ENCODE measurements at regions not wholly inside any gene's neighbourhood (a gene's known extent, or its start where the extent isn't known, plus 50 kb on each side); places are given as distances from the start of the nearest gene placed in this dataset.

GRCh38 chrX:10875995-10876394 is 235.1 kb upstream of the HCCS start:
- no peaks in the 10 kb centered on the region for H3K4me1 ChIP-seq (ENCODE audit: control insufficient read depth, insufficient read depth, low read length)
- no peaks in the 10 kb centered on the region for H3K36me3 ChIP-seq (ENCODE audit: control insufficient read depth, insufficient read depth, low read length)
- H3K27ac ChIP-seq (ENCODE audit: low read depth, low read length) = no peak overlapping the region
- peaks cover 4% of the 10 kb centered on the region for H3K9me3 ChIP-seq (ENCODE audit: control insufficient read depth, insufficient read depth, low read length)
- no peak overlapping the region for H3K4me3 ChIP-seq (ENCODE audit: low read depth, low read length)
- H3K27me3 ChIP-seq (ENCODE audit: control insufficient read depth, insufficient read depth, low read length) = no peaks in the 10 kb centered on the region
- no peak for DNase-seq (ENCODE audit: low read depth in 4 of 6, low spot score in 6 of 6)
- WGBS (ENCODE audit: insufficient coverage) = 89% methylated on average over 1 of the region's 1 CpG

- H3K36me3 ChIP-seq (ENCODE audit: control insufficient read depth, insufficient read depth, low read length) = no peaks in the 10 kb centered on the region
- H3K9me3 ChIP-seq (ENCODE audit: control insufficient read depth, insufficient read depth, low read length) = no peaks in the 10 kb centered on the region
- WGBS (ENCODE audit: insufficient coverage) = 71% methylated on average over 4 of the region's 4 CpGs
- H3K4me1 ChIP-seq (ENCODE audit: control insufficient read depth, insufficient read depth, low read length) = no peaks in the 10 kb centered on the region
- no peak overlapping the region for H3K4me3 ChIP-seq (ENCODE audit: low read depth, low read length)
- H3K27me3 ChIP-seq (ENCODE audit: control insufficient read depth, insufficient read depth, low read length) = no peaks in the 10 kb centered on the region
- no peak for DNase-seq (ENCODE audit: low read depth in 4 of 6, low spot score in 6 of 6)
- H3K27ac ChIP-seq (ENCODE audit: low read depth, low read length) = no peak overlapping the region
Measured at GRCh38 chrX:10882484-10882883, 228.6 kb upstream of the HCCS start.

DNA sequence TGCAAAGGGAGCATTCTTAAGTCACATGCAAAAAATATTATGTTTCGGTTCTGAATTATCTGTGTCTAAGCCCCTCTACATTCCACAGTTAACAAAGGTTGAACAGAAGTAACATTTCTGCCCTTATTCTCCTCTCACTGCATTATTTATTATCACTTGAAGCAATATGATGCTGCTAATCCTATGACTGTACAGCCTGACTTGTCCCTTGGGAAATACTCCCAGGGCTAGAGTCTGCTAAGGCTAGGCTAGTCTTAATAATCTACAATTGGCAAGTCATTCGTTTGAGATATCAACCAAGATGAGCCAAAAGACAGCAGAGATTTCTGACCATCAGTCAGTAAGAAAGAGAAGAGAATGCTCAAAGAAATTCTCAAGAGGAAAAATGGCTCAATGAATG is 226.9 kb upstream of the HCCS start:
- Histone ChIP-seq H3K27me3 (ENCODE audit: control insufficient read depth, insufficient read depth, low read length) (no peaks in the 10 kb centered on the region), H3K4me3 (ENCODE audit: low read depth, low read length) (no peak overlapping the region), H3K27ac (ENCODE audit: low read depth, low read length) (no peak overlapping the region), H3K36me3 (ENCODE audit: control insufficient read depth, insufficient read depth, low read length) (no peaks in the 10 kb centered on the region), H3K4me1 (ENCODE audit: control insufficient read depth, insufficient read depth, low read length) (no peaks in the 10 kb centered on the region), H3K9me3 (ENCODE audit: control insufficient read depth, insufficient read depth, low read length) (no peaks in the 10 kb centered on the region)
- WGBS (ENCODE audit: insufficient coverage) = 74% methylated on average over 2 of the region's 2 CpGs
- no peak for DNase-seq (ENCODE audit: low read depth in 4 of 6, low spot score in 6 of 6)

- Histone ChIP-seq H3K27me3 (ENCODE audit: control insufficient read depth, insufficient read depth, low read length) (no peaks in the 10 kb centered on the region), H3K4me3 (ENCODE audit: low read depth, low read length) (no peak overlapping the region), H3K36me3 (ENCODE audit: control insufficient read depth, insufficient read depth, low read length) (no peaks in the 10 kb centered on the region), H3K27ac (ENCODE audit: low read depth, low read length) (no peak overlapping the region), H3K9me3 (ENCODE audit: control insufficient read depth, insufficient read depth, low read length) (no peaks in the 10 kb centered on the region), H3K4me1 (ENCODE audit: control insufficient read depth, insufficient read depth, low read length) (no peaks in the 10 kb centered on the region)
- no peak for DNase-seq (ENCODE audit: low read depth in 4 of 6, low spot score in 6 of 6)
- no CpG with 5 or more reads among the region's 1 CpG for WGBS (ENCODE audit: insufficient coverage)
Measured at GRCh38 chrX:10892621-10893225, 218.4 kb upstream of the HCCS start.

DNA sequence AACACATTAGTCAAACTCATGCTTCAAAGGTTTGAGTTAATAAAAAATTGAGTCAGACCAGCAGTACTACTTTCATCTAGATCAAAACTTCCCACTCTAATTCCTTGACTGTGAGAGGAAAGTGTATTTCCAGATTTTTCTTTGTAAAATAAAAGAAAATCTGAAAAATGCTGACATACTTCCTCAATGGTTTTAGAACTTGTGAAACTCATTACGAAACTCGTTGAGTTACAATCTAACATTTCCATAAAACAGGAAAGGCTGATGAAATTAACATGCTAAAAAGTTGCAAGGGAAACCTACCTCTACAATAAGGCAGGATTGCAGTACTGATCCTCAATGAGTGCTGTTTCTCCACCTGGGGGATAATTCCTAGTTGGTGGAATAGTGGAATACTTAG is 217.8 kb upstream of the HCCS start:
- Histone ChIP-seq H3K4me3 (ENCODE audit: low read depth, low read length) (no peak overlapping the region), H3K27me3 (ENCODE audit: control insufficient read depth, insufficient read depth, low read length) (no peaks in the 10 kb centered on the region), H3K36me3 (ENCODE audit: control insufficient read depth, insufficient read depth, low read length) (no peaks in the 10 kb centered on the region), H3K4me1 (ENCODE audit: control insufficient read depth, insufficient read depth, low read length) (no peaks in the 10 kb centered on the region), H3K9me3 (ENCODE audit: control insufficient read depth, insufficient read depth, low read length) (no peaks in the 10 kb centered on the region), H3K27ac (ENCODE audit: low read depth, low read length) (no peak overlapping the region)
- DNase-seq (ENCODE audit: low read depth in 4 of 6, low spot score in 6 of 6) = no peak
- WGBS (ENCODE audit: insufficient coverage) = no CpG with 5 or more reads among the region's 2 CpGs

DNA sequence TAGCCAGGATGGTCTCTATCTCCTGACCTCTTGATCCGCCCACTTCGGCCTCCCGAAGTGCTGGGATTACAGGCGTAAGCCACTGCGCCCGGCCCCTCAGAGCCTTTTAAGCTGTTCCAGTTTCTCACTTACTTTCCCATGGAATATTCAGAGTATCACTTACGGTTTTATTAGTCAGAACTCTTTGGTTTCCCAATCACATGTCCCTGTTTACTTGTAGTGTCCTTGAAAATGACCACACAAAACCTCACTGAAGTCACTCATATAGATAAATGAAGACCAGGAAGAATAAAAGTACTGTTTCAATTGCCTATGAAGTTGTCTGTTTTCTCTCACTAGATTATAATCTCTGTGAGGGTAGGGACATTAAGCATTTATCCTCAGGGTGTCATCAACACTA is 217.2 kb upstream of the HCCS start:
- WGBS (ENCODE audit: insufficient coverage) = 84% methylated on average over 7 of the region's 7 CpGs
- DNase-seq (ENCODE audit: low read depth in 4 of 6, low spot score in 6 of 6) = no peak
- no peak overlapping the region for H3K27ac ChIP-seq (ENCODE audit: low read depth, low read length)
- H3K27me3 ChIP-seq (ENCODE audit: control insufficient read depth, insufficient read depth, low read length) = no peaks in the 10 kb centered on the region
- H3K9me3 ChIP-seq (ENCODE audit: control insufficient read depth, insufficient read depth, low read length) = no peaks in the 10 kb centered on the region
- no peak overlapping the region for H3K4me3 ChIP-seq (ENCODE audit: low read depth, low read length)
- H3K36me3 ChIP-seq (ENCODE audit: control insufficient read depth, insufficient read depth, low read length) = no peaks in the 10 kb centered on the region
- H3K4me1 ChIP-seq (ENCODE audit: control insufficient read depth, insufficient read depth, low read length) = no peaks in the 10 kb centered on the region

GRCh38 chrX:10897768-10898167 is 213.4 kb upstream of the HCCS start:
- Histone ChIP-seq H3K27me3 (ENCODE audit: control insufficient read depth, insufficient read depth, low read length) (no peaks in the 10 kb centered on the region), H3K9me3 (ENCODE audit: control insufficient read depth, insufficient read depth, low read length) (no peaks in the 10 kb centered on the region), H3K27ac (ENCODE audit: low read depth, low read length) (no peak overlapping the region), H3K4me1 (ENCODE audit: control insufficient read depth, insufficient read depth, low read length) (no peaks in the 10 kb centered on the region), H3K4me3 (ENCODE audit: low read depth, low read length) (no peak overlapping the region), H3K36me3 (ENCODE audit: control insufficient read depth, insufficient read depth, low read length) (no peaks in the 10 kb centered on the region)
- WGBS (ENCODE audit: insufficient coverage) = 83% methylated on average over 2 of the region's 9 CpGs
- no peak for DNase-seq (ENCODE audit: low read depth in 4 of 6, low spot score in 6 of 6)

DNA sequence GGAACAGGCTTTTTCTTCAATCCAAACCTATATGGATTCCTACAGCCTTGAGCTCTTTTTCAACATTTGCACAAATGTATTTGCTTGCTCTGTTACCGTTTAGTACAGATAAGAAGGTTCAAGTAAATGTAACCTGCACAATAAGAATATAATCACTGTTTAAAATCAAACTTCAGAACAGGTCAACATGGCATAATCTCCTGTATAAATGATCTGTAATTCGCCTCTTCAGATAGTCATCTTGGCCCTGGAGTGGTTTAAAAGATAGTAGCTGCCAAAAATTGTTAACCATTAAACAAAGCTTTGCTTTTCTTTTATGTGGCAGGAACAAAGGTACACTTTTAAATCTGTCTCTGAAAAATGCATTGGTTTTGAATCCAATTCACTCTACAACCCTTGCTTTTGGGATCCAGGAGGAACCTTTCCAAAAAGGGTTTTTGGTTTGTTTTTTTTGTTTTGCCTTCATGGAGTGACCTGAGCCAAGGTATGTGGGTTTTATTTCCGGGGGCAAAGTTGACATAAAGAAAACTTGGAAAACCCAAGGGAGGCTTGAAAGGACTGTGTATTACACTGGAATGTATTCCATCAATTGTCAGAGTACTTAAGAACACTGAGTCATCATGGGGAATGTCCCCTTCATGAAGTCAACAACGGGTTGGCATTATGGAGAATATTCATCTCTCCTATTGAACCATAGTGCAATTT is 210.4 kb upstream of the HCCS start:
- H3K27me3 ChIP-seq (ENCODE audit: control insufficient read depth, insufficient read depth, low read length) = no peaks in the 10 kb centered on the region
- no peak overlapping the region for H3K27ac ChIP-seq (ENCODE audit: low read depth, low read length)
- no peaks in the 10 kb centered on the region for H3K4me1 ChIP-seq (ENCODE audit: control insufficient read depth, insufficient read depth, low read length)
- WGBS (ENCODE audit: insufficient coverage) = 38% methylated on average over 1 of the region's 4 CpGs
- no peak overlapping the region for H3K4me3 ChIP-seq (ENCODE audit: low read depth, low read length)
- no peaks in the 10 kb centered on the region for H3K9me3 ChIP-seq (ENCODE audit: control insufficient read depth, insufficient read depth, low read length)
- no peaks in the 10 kb centered on the region for H3K36me3 ChIP-seq (ENCODE audit: control insufficient read depth, insufficient read depth, low read length)
- DNase-seq (ENCODE audit: low read depth in 4 of 6, low spot score in 6 of 6) = no peak

- no peaks in the 10 kb centered on the region for H3K9me3 ChIP-seq (ENCODE audit: control insufficient read depth, insufficient read depth, low read length)
- no CpG with 5 or more reads among the region's 1 CpG for WGBS (ENCODE audit: insufficient coverage)
- H3K4me1 ChIP-seq (ENCODE audit: control insufficient read depth, insufficient read depth, low read length) = no peaks in the 10 kb centered on the region
- no peak overlapping the region for H3K4me3 ChIP-seq (ENCODE audit: low read depth, low read length)
- no peak overlapping the region for H3K27ac ChIP-seq (ENCODE audit: low read depth, low read length)
- no peaks in the 10 kb centered on the region for H3K27me3 ChIP-seq (ENCODE audit: control insufficient read depth, insufficient read depth, low read length)
- no peak for DNase-seq (ENCODE audit: low read depth in 4 of 6, low spot score in 6 of 6)
- H3K36me3 ChIP-seq (ENCODE audit: control insufficient read depth, insufficient read depth, low read length) = no peaks in the 10 kb centered on the region
Measured at GRCh38 chrX:10901290-10901633, 209.9 kb upstream of the HCCS start.

DNA sequence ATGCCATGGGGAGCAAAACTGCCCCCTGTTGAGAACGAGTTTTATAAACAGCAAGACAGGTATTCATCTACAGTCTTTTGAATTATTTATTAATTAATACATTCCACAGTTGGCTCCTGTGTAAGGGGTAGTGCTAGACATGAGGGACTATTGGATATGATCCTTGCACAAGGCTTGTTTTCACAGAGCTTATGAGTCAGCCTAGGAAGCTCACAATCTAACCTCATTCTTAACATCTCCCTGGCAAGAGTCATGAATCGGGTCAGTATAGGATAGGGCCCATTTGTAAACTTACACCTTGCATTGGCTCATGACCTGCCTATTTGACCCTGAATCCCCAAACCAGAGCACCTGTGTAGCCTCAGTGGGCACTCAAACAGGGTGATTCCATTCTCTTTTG is 209.1 kb upstream of the HCCS start:
- Histone ChIP-seq H3K9me3 (ENCODE audit: control insufficient read depth, insufficient read depth, low read length) (no peaks in the 10 kb centered on the region), H3K27me3 (ENCODE audit: control insufficient read depth, insufficient read depth, low read length) (no peaks in the 10 kb centered on the region), H3K4me3 (ENCODE audit: low read depth, low read length) (no peak overlapping the region), H3K4me1 (ENCODE audit: control insufficient read depth, insufficient read depth, low read length) (no peaks in the 10 kb centered on the region), H3K27ac (ENCODE audit: low read depth, low read length) (no peak overlapping the region), H3K36me3 (ENCODE audit: control insufficient read depth, insufficient read depth, low read length) (no peaks in the 10 kb centered on the region)
- no peak for DNase-seq (ENCODE audit: low read depth in 4 of 6, low spot score in 6 of 6)
- WGBS (ENCODE audit: insufficient coverage) = no CpG with 5 or more reads among the region's 2 CpGs
